B cell (primary cell): ENCODE measurements at regions not wholly inside any gene's neighbourhood (a gene's known extent, or its start where the extent isn't known, plus 50 kb on each side); places are given as distances from the start of the nearest gene placed in this dataset.

Experiments
- ATAC-seq: fragments of 200-7000 bp; cut with Tn5 transposase; one replicate; pipeline ENCODE4 v1.10.0; 2021; ENCODE audit warnings: low read depth, mild to moderate bottlenecking, moderate number of reproducible peaks, moderate library complexity
- CTCF ChIA-PET: fragments of 350-600 bp; sonication (Branson Sonifier 250); formaldehyde crosslinking; loops from one replicate; lab custom pipeline; 2021; ENCODE audit warnings: antibody characterized with exemption, inconsistent platforms; lab: Charles Lee
- POLR2A ChIA-PET: fragments of 350-600 bp; sonication (Branson Sonifier 250); formaldehyde crosslinking; loops from one replicate; lab custom pipeline; 2021; ENCODE audit warnings: antibody characterized with exemption; lab: Charles Lee
- DNase-seq: peaks from one replicate; pipeline ENCODE4 v3.0.0; 2013
- H2AFZ ChIP-seq: 2 replicates; pipeline ENCODE4 v1.6.1; 2012; ENCODE audit warnings: mild to moderate bottlenecking, low read depth, low read length; ENCODE audit not compliant: insufficient read depth, poor library complexity, severe bottlenecking
- H3K27ac ChIP-seq, 2 donors: 1 replicate in 1 of 2; 2 replicates in 1 of 2; pipeline ENCODE4 v1.5.1; 2012 to 2013; ENCODE audit warnings: low read length in 2 of 2, mild to moderate bottlenecking in 2 of 2, moderate library complexity in 1 of 2
- H3K27me3 ChIP-seq, 4 experiments: fragments of 200-600 bp in 1 of 4; sonication (generic) in 1 of 4; replicated peaks in 1 of 4; 1 replicate in 2 of 4; 2 replicates in 2 of 4; pipeline versions ENCODE4 v1.6.1 to v1.7.0; 2013 to 2016; ENCODE audit warnings: low read length in 3 of 4, mild to moderate bottlenecking in 2 of 4, mixed read lengths in 1 of 4, moderate library complexity in 1 of 4; ENCODE audit not compliant: insufficient read depth in 4 of 4, control insufficient read depth in 3 of 4; ENCODE audit errors: control extremely low read depth in 1 of 4
- H3K36me3 ChIP-seq, 2 experiments: replicated peaks in 1 of 2; 1 replicate in 1 of 2; 2 replicates in 1 of 2; pipeline versions ENCODE4 v1.6.1 to v1.7.1; 2013; ENCODE audit warnings: low read length in 1 of 2; ENCODE audit not compliant: insufficient read depth in 2 of 2, control insufficient read depth in 1 of 2; ENCODE audit errors: control extremely low read depth in 1 of 2, extremely low read depth in 1 of 2
- H3K4me1 ChIP-seq, 2 donors: fragments of 200-600 bp in 1 of 2; sonication (generic) in 1 of 2; 1 replicate in 1 of 2; 2 replicates in 1 of 2; pipeline versions ENCODE4 v1.5.1 to v1.6.1; 2013 to 2017; ENCODE audit warnings: low read length in 2 of 2; ENCODE audit not compliant: control insufficient read depth in 2 of 2, insufficient read depth in 2 of 2
- H3K4me2 ChIP-seq: replicated peaks from 2 replicates; pipeline ENCODE3; 2012; ENCODE audit warnings: mild to moderate bottlenecking, low read depth, low read length; ENCODE audit not compliant: poor library complexity, severe bottlenecking
- H3K4me3 ChIP-seq, 5 experiments: fragments of 200-600 bp in 1 of 5; sonication (generic) in 1 of 5; 1 replicate in 3 of 5; 2 replicates in 2 of 5; pipeline versions ENCODE4 v1.5.1 to v1.7.0; 2011 to 2016; ENCODE audit warnings: low read length in 4 of 5, mild to moderate bottlenecking in 4 of 5, low read depth in 2 of 5, control low read depth in 1 of 5, moderate library complexity in 1 of 5; ENCODE audit not compliant: insufficient read depth in 1 of 5; ENCODE audit errors: control extremely low read depth in 1 of 5, extremely low read depth in 1 of 5
- H3K79me2 ChIP-seq: fragments of 200-600 bp; sonication (generic); one replicate; pipeline ENCODE4 v1.6.0; 2016; ENCODE audit warnings: low read length; ENCODE audit not compliant: control insufficient read depth, insufficient read depth
- H3K9ac ChIP-seq: fragments of 200-600 bp; sonication (generic); 2 replicates; pipeline ENCODE4 v1.6.1; 2017; ENCODE audit warnings: mild to moderate bottlenecking, low read length, moderate library complexity
- H3K9me3 ChIP-seq, 3 donors: one replicate each; pipeline versions ENCODE4 v1.6.1 to v1.7.1; 2013; ENCODE audit warnings: low read length in 2 of 3; ENCODE audit not compliant: control insufficient read depth in 2 of 3, insufficient read depth in 1 of 3; ENCODE audit errors: control extremely low read depth in 1 of 3
- H4K20me1 ChIP-seq: 2 replicates; pipeline ENCODE4 v1.6.0; 2012; ENCODE audit warnings: mild to moderate bottlenecking, low read length; ENCODE audit not compliant: insufficient read depth, control insufficient read depth, poor library complexity, severe bottlenecking
- H3K27ac Mint-ChIP-seq: one replicate; pipeline ENCODE4 v1.8.0; 2021; ENCODE audit warnings: mixed read lengths
- H3K27me3 Mint-ChIP-seq: one replicate; pipeline ENCODE4 v1.8.0; 2021; ENCODE audit warnings: mixed read lengths
- H3K4me1 Mint-ChIP-seq: one replicate; pipeline ENCODE4 v1.8.0; 2021; ENCODE audit warnings: mixed read lengths
- H3K4me3 Mint-ChIP-seq: one replicate; pipeline ENCODE4 v1.8.0; 2021; ENCODE audit warnings: mixed read lengths
- H3K9me3 Mint-ChIP-seq: one replicate; pipeline ENCODE4 v1.8.0; 2022; ENCODE audit warnings: mixed read lengths; ENCODE audit not compliant: insufficient read depth
- CTCF ChIP-seq: fragments of 200-600 bp; IDR thresholded peaks from one replicate; pipeline ENCODE4 v1.8.0; 2022; ENCODE audit warnings: antibody characterized with exemption, mild to moderate bottlenecking
- EZH2 ChIP-seq: IDR thresholded peaks from 2 replicates; pipeline ENCODE4 v1.6.1; 2012; ENCODE audit warnings: borderline replicate concordance, low read depth, mild to moderate bottlenecking, moderate library complexity, low read length; ENCODE audit not compliant: insufficient read depth, poor library complexity, severe bottlenecking
- WGBS: methylation state at CpG from one replicate; pipeline ENCODE4 v1.1.5; 2013; ENCODE audit warnings: missing lambda C conversion rate; ENCODE audit not compliant: insufficient coverage; 5-methylcytosine and 5-hydroxymethylcytosine counted together
- intact Hi-C: fragments of 100-400 bp; cut with micrococcal nuclease; formaldehyde crosslinking; loops from one replicate; pipeline ENCODE4 v1.10.0; 2022

GRCh38 chr2:238974501-238975166 is 126.7 kb downstream of the TWIST2 start:
- Histone ChIP-seq H3K4me3 (no peak overlapping the region), H4K20me1 (no peaks in the 10 kb centered on the region), H3K9me3 (peaks cover 0 to 9% (median 8%) of the 10 kb centered on the region in 3 donors), H3K27ac (no peak overlapping the region), H3K27me3 (peaks cover 0 to 21% (median 1%) of the 10 kb centered on the region in 4 experiments), H3K4me1 (no peaks in the 10 kb centered on the region), H2AFZ (no peak overlapping the region), H3K36me3 (no peaks in the 10 kb centered on the region), H3K9ac (no peak overlapping the region), H3K4me2 (no peak overlapping the region), H3K79me2 (no peaks in the 10 kb centered on the region)
- peaks cover 12% of the 10 kb centered on the region for H3K9me3 Mint-ChIP-seq
- POLR2A ChIA-PET = no interaction called here
- no peak overlapping the region for H3K27ac Mint-ChIP-seq
- no peak overlapping the region for H3K4me3 Mint-ChIP-seq
- intact Hi-C loops = loop anchor here (5.0 kb wide), 1 partner anchor 617 kb away; no protein-coding TSS in a partner anchor
- DNase-seq = no peak
- 92% methylated on average over 4 of the region's 6 CpGs for WGBS
- CTCF ChIA-PET = no interaction called here
- H3K4me1 Mint-ChIP-seq = no peaks in the 10 kb centered on the region
- peaks cover 9% of the 10 kb centered on the region for H3K27me3 Mint-ChIP-seq
- no peak for ATAC-seq
- TF ChIP-seq EZH2 = no peak
- no peak for TF ChIP-seq CTCF

GRCh38 chr2:238975408-238975807 is 127.5 kb downstream of the TWIST2 start:
- Histone ChIP-seq H3K4me3 (no peak overlapping the region), H3K27me3 (peaks cover 0 to 16% (median 0%) of the 10 kb centered on the region in 4 experiments), H3K9ac (no peak overlapping the region), H3K9me3 (peaks cover 0 to 9% (median 8%) of the 10 kb centered on the region in 3 donors), H2AFZ (no peak overlapping the region), H3K79me2 (no peaks in the 10 kb centered on the region), H3K36me3 (no peaks in the 10 kb centered on the region), H3K4me1 (no peaks in the 10 kb centered on the region), H4K20me1 (no peaks in the 10 kb centered on the region), H3K27ac (no peak overlapping the region), H3K4me2 (no peak overlapping the region)
- intact Hi-C loops = no loop called here
- TF ChIP-seq EZH2 (no peak), CTCF (no peak)
- DNase-seq (no peak), ATAC-seq (no peak)
- no peak overlapping the region for H3K4me3 Mint-ChIP-seq
- H3K27me3 Mint-ChIP-seq = peaks cover 7% of the 10 kb centered on the region
- CTCF ChIA-PET = no interaction called here
- peaks cover 12% of the 10 kb centered on the region for H3K9me3 Mint-ChIP-seq
- H3K4me1 Mint-ChIP-seq = no peaks in the 10 kb centered on the region
- POLR2A ChIA-PET = no interaction called here
- no peak overlapping the region for H3K27ac Mint-ChIP-seq
- 100% methylated on average over 1 of the region's 2 CpGs for WGBS
